Right lobe of liver (tissue), 4 donors: ENCODE measurements at regions not wholly inside any gene's neighbourhood (a gene's known extent, or its start where the extent isn't known, plus 50 kb on each side); places are given as distances from the start of the nearest gene placed in this dataset.

Source experiments
- POLR2A ChIP-seq: fragments of 450-650 bp; IDR thresholded peaks from one replicate; pipeline ENCODE4 v1.6.1; 2017; ENCODE audit warnings: antibody characterized with exemption, mild to moderate bottlenecking
- TF ChIP-seq, protein P1 (sequence below), 4 donors: fragments of 200-600 bp in 3 of 4; fragments of 450-650 bp in 1 of 4; IDR thresholded peaks; one replicate each; pipeline versions ENCODE4 v1.5.1 to v1.8.0; 2016 to 2022; ENCODE audit warnings: antibody characterized with exemption in 4 of 4, mild to moderate bottlenecking in 2 of 4
- donor health status: DM: no; HTN: no; CAD: no.
- donor health status: DM: no; HTN: no; CAD: no.
- donor health status: DM: no; HTN: yes; CAD: no.

DNA sequence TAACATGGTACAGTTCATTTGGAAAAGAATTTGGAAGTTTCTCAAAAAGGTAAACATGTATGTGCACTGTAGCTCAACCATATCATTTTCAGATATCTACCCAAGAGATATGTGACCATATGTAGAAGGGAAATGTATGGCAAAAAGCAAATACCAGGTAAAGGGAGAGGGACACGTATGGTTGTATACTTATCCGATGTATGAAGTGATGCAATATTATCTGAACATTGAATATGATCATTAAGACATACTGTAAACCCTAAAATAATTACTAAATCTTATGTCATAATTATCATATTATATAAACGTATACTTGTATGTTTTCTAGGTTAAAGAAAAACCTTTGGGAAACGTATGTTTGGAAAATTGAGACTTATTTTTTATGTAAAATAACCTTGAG is 367.5 kb upstream of the KCND2 start:
- TF ChIP-seq, protein P1, sequence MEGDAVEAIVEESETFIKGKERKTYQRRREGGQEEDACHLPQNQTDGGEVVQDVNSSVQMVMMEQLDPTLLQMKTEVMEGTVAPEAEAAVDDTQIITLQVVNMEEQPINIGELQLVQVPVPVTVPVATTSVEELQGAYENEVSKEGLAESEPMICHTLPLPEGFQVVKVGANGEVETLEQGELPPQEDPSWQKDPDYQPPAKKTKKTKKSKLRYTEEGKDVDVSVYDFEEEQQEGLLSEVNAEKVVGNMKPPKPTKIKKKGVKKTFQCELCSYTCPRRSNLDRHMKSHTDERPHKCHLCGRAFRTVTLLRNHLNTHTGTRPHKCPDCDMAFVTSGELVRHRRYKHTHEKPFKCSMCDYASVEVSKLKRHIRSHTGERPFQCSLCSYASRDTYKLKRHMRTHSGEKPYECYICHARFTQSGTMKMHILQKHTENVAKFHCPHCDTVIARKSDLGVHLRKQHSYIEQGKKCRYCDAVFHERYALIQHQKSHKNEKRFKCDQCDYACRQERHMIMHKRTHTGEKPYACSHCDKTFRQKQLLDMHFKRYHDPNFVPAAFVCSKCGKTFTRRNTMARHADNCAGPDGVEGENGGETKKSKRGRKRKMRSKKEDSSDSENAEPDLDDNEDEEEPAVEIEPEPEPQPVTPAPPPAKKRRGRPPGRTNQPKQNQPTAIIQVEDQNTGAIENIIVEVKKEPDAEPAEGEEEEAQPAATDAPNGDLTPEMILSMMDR (IDR thresholded peaks at IDR 0.05) = no peak
- no peak for TF ChIP-seq POLR2A
